ENCODE measurements at regions not wholly inside any gene's neighbourhood (a gene's known extent, or its start where the extent isn't known, plus 50 kb on each side); places are given as distances from the start of the nearest gene placed in this dataset.
"Not testable (repeated sequence)": the region's sequence is repeated elsewhere in the genome, so short reads cannot be mapped to it uniquely, and the experiment has no call there.

- DNase-seq: no peak
These were observed 287.5 kb upstream of the PODXL start for GRCh38 chr7:131843898-131844331.

DNA sequence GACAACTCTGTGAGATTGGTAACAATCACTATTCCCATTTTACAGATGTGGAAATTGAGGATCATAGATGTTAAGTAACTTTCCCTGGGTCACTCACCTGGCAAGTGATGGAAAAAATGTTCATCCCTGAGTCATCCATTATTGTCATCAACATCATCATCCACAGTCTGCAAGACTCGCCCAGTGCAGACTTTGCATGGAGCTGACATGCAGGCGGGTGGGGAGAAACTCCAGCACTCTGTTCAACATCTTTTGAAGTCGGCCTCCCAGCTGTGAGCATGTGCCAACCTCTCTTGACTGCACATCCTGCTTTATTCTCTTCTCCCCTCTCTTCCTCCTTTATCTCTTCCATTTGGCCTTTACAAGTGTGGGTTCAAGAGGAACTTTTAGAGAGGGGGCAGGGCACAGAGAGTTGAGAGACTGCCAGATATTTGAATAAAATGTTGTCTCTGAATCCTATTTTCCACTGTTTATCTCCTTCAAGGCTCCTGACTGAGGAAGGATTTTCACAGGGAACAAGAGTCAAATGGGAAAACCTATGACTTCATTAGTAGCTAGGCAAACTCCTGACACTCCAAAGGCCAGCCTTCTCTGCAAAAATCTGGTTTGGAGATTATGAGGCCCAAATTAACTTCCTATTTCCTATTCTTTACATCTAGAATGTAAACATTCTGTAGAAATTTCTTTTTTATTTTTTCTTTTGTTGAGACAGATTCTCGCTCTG is 283.7 kb upstream of the PODXL start:
- DNase-seq: no peak

- DNase-seq: no peak
These were observed 280.3 kb upstream of the PODXL start for GRCh38 chr7:131836733-131837132.

GRCh38 chr7:131835141-131835540 is 278.7 kb upstream of the PODXL start:
- DNase-seq: no peak

DNA sequence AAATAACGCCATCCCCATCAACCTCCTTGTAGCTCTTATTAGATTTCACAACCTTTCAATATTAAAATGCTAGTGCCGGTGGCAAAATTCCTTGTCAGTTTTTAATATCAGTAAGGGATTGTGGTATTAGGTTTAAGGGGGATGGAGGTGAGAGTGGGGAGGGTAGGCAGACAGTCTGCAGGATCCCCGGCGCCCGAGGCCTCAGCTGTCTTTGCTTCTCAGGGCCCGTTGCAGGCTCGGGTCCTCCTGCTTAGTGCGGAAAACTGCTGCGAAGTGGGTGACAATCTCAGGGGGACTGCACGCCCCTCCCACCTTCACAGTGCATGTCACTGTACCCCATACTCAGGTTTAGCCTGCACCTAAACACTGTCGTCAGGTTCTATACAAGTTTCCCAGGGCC is 274.3 kb upstream of the PODXL start:
- no peak for DNase-seq

GRCh38 chr7:131829947-131830558 is 273.6 kb upstream of the PODXL start:
- DNase-seq: no peak

DNA sequence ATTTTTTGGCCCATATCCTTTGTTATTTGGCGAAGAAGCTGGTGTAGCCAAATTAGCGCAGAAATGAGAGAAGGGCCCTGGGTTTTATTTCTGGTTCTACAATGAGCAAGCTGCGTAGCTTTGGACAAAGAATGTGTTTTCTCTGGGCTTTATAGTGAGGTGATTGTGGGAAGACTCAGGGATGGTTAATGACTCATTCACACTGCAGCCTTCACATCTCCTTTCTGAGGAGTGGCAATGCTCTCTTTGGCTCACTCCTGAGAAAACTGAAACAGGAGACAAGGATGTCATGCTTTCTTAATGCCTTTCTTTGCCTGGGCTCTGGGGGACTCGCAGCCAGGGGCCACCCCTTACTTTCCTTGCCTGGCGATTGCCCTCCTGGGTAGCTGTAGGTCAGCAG is 271.0 kb upstream of the PODXL start:
- no peak for DNase-seq

DNA sequence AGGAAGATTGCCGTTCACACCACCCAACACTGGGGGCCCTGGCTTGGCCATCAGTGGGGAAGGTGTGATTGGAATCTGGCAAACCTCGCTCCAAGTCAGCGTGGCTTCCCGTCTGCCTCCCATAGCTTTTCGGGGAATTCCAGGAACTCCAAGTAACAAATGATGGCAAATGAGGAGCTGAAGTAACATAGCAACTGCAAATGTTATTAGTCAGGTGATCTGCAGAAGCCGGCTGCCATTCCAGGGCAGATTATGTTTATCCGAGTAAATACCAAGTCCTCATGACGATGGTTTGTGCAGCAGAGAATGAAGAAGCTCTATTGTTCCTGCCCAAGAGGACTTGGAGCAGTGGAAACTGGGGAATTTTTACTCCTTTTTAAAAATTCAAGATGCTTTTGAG is 270.5 kb upstream of the PODXL start:
- no peak for DNase-seq

DNA sequence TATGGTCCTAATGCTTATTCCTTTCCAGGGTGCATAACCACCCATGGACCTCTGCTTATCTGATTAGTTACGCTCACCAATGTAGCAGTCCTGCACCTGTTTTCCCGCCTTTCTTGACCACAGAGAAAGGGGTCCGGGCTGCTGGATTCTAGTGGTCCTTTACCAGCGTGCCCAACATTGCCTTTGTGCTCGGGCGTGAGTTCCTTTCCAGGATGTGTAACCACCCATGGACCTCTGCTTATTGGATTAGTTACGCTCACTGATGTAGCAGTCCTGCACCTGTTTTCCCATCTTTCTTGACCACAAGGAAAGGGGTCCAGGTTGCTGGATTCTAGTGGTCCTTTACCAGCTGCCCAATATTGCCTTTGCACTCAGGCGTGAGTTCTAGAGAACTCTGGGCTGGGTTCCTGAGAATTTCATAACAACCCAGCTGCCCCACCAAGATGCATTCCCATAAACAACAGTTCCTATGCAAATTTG is 267.6 kb upstream of the PODXL start:
- not testable (repeated sequence) for DNase-seq

- DNase-seq: no peak
These were observed 263.5 kb upstream of the PODXL start for GRCh38 chr7:131819891-131820290.

- no peak for DNase-seq
These were observed 260.1 kb upstream of the PODXL start for GRCh38 chr7:131816391-131817007.

- DNase-seq: no peak
These were observed 252.3 kb upstream of the PODXL start for GRCh38 chr7:131808736-131809135.

DNA sequence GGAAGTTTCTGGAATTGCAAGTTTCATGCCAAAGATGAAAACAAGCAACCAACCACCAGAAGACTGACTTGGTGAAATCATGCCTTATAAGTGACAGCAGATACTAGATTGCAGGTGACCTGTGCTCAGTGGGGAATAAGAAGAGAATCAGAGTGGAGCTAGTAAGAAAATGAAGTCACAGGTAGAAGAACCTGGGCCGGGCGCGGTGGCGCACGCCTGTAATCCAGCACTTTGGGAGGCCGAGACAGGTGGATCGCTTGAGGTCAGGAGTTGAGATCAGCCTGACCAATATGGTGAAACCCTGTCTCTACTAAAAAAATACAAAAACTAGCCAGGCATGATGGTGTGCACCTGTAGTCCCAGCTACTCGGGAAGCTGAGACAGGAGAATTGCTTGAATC is 251.7 kb upstream of the PODXL start:
- not testable (repeated sequence) for DNase-seq

DNA sequence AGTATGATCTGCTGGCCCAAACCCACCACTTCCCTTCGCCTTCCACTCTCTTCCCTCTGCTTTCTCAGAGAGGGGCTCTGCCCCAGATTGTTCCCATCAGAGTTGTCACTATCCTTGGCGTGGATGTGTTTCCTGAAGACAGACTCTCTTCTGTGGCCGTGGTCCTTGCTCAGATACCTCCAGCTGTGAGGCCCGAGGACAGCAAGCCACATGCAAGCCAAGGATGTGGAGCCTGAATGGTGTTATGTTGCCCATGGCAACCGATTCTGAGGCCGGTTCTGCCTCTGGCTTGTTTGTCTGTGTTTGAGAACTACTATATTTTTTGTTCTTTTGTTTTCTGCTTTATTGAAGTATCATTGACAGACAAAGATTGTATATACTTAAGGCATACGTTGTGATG is 247.4 kb upstream of the PODXL start:
- DNase-seq: no peak

DNA sequence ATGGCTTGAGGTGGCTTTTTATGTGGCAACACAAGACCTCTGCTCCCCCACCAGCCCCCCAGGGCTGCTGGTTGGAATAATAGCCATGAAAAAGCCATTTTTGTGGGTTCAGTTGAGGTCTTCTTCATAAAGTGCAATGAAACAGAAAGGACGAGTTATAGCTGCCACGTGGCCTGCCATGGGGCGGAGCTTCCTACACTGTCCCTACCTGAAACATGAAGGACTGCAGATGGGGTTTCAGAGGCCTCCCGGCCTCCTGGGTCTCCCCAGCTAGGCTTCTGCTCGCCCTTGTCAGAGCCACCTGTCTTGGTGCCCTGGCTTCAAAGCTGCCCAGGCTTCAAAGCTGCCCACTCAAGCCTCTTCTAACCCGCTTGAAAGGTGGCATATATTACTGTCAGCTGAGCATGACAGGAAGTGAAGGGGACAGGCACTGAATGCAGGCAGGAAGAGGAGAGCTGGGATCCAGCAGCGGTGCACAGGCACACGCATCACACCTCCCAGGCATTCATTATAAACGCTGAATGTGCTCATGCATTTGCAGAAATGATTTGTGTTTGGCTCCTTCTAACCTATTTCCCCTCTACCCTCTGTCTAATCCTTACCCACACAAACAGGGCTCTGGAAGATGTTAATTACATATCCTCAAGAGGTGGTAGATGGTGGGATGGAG is 245.9 kb upstream of the PODXL start:
- no peak for DNase-seq

GRCh38 chr7:131800531-131800930 is 244.1 kb upstream of the PODXL start:
- no peak for DNase-seq

DNA sequence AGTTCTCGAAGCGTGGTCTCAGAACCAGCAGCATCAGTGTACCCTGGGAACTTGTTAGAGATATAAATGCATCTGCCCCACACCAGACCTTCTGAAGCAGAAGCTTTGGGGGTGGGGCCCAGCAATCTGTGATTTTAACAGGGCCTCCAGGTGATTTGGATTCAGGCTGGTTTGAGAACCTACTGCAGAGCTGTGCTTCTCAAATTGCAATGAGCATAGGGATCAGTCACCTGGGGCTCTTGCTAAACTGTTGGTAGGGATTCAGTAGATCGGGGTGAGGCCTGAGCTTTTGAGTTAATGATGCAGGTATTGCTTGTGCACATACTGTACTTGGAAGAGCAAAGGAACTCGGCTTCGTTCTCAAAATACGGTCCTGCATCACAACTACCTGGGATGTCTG is 243.6 kb upstream of the PODXL start:
- DNase-seq: no peak

GRCh38 chr7:131797841-131798240 is 241.4 kb upstream of the PODXL start:
- DNase-seq: no peak

- DNase-seq: no peak
These were observed 239.0 kb upstream of the PODXL start for GRCh38 chr7:131795400-131795799.

DNA sequence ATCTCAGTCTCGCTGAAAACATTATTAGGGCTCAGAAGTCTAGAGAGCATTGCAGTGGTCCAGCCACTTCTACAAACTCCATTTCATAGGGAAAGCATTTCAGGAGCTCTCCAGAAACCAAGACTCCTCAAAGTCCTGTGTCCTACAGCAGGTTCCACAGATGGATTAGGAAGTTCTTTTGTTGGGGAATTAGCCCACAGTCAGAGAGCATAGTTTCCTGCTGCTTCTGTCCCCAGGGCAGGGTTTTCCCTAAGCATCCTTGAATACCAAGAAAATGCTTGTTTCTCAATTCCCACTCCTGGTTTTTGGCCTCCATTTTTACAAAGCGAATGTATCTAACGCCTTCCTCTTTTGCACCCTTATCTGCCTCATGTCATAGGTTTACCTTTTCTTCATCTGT is 235.9 kb upstream of the PODXL start:
- DNase-seq: no peak

DNA sequence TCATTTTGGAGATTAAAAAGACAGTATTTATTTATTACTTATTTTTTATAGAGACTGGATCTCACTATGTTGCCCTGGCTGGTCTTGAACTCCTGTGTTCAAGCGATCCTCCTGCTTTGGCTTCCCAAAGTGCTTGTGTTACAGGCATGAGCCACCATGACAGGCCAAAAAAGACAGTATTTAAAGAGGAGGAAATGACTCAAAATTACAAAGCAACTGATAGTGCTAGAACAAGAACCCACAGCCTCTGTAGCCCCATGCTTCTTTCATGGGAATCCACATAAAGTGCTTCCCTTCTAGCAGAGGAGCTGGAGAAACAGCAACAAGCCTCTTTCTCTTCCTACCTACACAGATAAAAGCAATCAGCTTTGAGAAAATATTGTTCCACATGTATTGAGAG is 230.7 kb upstream of the PODXL start:
- DNase-seq: no peak

GRCh38 chr7:131786204-131786603 is 229.8 kb upstream of the PODXL start:
- DNase-seq: no peak

GRCh38 chr7:131778601-131779000 is 222.2 kb upstream of the PODXL start:
- DNase-seq: no peak
